Motor neuron (in vitro differentiated cells): ENCODE measurements at regions not wholly inside any gene's neighbourhood (a gene's known extent, or its start where the extent isn't known, plus 50 kb on each side); places are given as distances from the start of the nearest gene placed in this dataset.
A peak's percentile ranks its signal among the peaks of the same experiment; 100 is the strongest.

Experiments used
- ATAC-seq, 8 experiments: fragments of 200-7000 bp; cut with Tn5 transposase; replicated peaks in 6 of 8; 2 replicates each; pipeline ENCODE4 v1.8.0; 2021; ENCODE audit warnings: mild to moderate bottlenecking in 8 of 8, moderate library complexity in 8 of 8
- H3K27ac ChIP-seq, 2 donors: fragments of 250-450 bp; sonication (Bioruptor Pico); 2 replicates each; pipeline ENCODE4 v1.9.0; 2021; ENCODE audit warnings: antibody characterized with exemption in 2 of 2, mild to moderate bottlenecking in 2 of 2, moderate library complexity in 1 of 2
- H3K4me1 ChIP-seq, 2 donors: fragments of 250-450 bp; sonication (Bioruptor Pico); replicated peaks in 1 of 2; 2 replicates each; pipeline ENCODE4 v1.6.1; 2021; ENCODE audit warnings: antibody characterized with exemption in 2 of 2, mild to moderate bottlenecking in 2 of 2, moderate library complexity in 1 of 2
- H3K4me3 ChIP-seq, 5 donors: fragments of 250-450 bp; sonication (Bioruptor Pico); 2 replicates each; pipeline ENCODE4 v1.9.0; 2021; ENCODE audit warnings: antibody characterized with exemption in 5 of 5, mild to moderate bottlenecking in 5 of 5, moderate library complexity in 4 of 5
- WGBS, 10 experiments: fragments of 450-650 bp; shearing (Covaris generic); methylation state at CpG; one replicate each; pipeline ENCODE4 v1.0.0; 2022; 5-methylcytosine and 5-hydroxymethylcytosine counted together
- in situ Hi-C, 9 experiments: fragments of 400-800 bp; cut with MboI; loops; one replicate each; pipeline ENCODE4 v1.15.0; 2021; ENCODE audit warnings: low sequenced_read_pairs in 9 of 9, low pct_unique_long_range_greater_than_20kb in 2 of 9; ENCODE audit not compliant: unreplicated experiment in 9 of 9

DNA sequence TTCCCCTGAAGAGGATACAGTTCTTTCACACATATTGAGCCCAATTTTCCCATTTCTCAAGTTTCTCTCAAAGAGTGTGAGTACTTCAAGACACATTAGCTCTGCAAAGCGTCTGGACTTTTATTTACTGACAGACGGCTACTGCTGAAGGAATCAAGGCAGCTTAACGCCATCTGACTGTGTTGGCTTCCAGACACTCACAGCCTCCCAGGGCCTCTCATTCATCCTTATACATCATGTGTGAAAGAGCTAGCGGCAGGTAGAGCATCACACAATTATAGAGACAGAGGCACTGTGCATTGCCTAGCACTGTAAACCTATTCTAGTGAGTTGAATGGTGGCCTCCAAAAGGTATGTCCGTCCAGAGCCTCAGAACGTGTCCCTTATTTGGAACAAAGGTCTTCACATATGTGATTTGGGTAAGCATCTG is 284.1 kb upstream of the STT3B start:
- peak in 1 of 8 experiments; percentile 26 for ATAC-seq
- no peak overlapping the region for H3K4me3 ChIP-seq
- in situ Hi-C loops = no loop called here
- WGBS, 10 experiments = 60 to 100% (median 75%) methylated on average over 1 to 6 of the region's 6 CpGs; no CpG with 5 or more reads in 2 of the 10 experiments
- H3K27ac ChIP-seq = no peak overlapping the region
- peaks cover 0 to 4% of the 10 kb centered on the region in 2 donors for H3K4me1 ChIP-seq

- H3K4me1 ChIP-seq = peaks cover 0 to 7% of the 10 kb centered on the region in 2 donors
- H3K27ac ChIP-seq = no peak overlapping the region
- H3K4me3 ChIP-seq = no peak overlapping the region
- in situ Hi-C loops = no loop called here
- no peak for ATAC-seq
Measured at GRCh38 chr3:31249545-31249944, 283.2 kb upstream of the STT3B start.

- Histone ChIP-seq H3K4me1 (peaks cover 0 to 7% of the 10 kb centered on the region in 2 donors), H3K27ac (no peak overlapping the region), H3K4me3 (no peak overlapping the region)
- 86 to 100% (median 100%) methylated on average over 1 of the region's 1 CpG; no CpG with 5 or more reads in 3 of the 10 experiments for WGBS, 10 experiments
- in situ Hi-C loops = no loop called here
- peak in 1 of 8 experiments; percentile 31 for ATAC-seq
Measured at GRCh38 chr3:31250116-31250777, 282.5 kb upstream of the STT3B start.

GRCh38 chr3:31251083-31251482 is 281.6 kb upstream of the STT3B start:
- WGBS, 10 experiments = 64 to 100% (median 98%) methylated on average over 1 to 3 of the region's 3 CpGs
- H3K27ac ChIP-seq = no peak overlapping the region
- peaks cover 0 to 7% of the 10 kb centered on the region in 2 donors for H3K4me1 ChIP-seq
- no peak overlapping the region for H3K4me3 ChIP-seq
- ATAC-seq = no peak
- in situ Hi-C loops = no loop called here

DNA sequence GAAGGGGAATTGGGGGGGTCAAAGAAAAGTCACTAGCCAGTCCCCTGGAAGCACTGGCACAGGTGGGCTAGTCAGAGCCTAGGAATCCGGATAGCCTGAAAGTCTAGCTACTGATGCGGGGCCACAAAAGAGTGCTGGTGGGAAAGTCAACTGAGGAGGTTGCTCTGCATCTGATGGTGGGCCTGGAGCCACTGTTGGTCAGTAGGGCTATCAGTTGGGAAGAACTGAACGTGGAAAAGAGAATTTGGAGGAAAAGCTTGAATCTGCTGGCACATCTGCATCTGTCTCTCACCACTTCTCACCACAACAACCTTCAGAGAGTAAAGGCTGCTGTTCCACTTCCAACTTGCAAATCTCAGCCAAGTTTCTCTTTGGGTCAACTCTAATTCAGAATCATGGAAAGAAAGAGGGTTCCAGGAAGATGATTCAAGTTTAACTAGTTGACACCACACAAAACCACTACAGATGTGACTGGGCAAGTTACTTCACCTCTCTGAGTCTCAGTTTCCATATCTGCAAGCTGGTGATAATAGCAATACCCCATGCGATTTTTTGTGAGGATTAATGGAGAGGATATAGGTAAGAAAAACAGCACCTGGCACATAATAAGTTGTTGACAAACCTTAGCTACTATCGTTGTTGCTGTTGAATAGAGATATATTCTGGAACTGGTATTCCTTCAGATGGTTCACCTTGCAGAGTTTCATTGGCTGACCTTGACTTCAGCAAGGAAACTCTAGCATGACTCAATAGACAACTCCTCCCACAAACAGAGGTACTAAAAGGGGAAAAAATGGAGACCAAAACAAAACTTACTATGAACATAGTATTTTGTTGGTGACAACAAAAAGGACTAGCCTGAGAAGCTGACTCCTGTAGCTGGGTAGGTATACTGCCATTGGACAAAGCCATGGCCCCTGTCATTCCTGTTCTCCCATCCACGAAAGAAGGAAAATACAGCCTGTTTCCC is 280.2 kb upstream of the STT3B start:
- Histone ChIP-seq H3K4me3 (no peak overlapping the region), H3K27ac (no peak overlapping the region), H3K4me1 (peaks cover 0 to 7% of the 10 kb centered on the region in 2 donors)
- WGBS, 10 experiments = 19 to 100% (median 84%) methylated on average over 1 to 6 of the region's 6 CpGs; no CpG with 5 or more reads in 1 of the 10 experiments
- ATAC-seq = no peak
- in situ Hi-C loops = no loop called here

DNA sequence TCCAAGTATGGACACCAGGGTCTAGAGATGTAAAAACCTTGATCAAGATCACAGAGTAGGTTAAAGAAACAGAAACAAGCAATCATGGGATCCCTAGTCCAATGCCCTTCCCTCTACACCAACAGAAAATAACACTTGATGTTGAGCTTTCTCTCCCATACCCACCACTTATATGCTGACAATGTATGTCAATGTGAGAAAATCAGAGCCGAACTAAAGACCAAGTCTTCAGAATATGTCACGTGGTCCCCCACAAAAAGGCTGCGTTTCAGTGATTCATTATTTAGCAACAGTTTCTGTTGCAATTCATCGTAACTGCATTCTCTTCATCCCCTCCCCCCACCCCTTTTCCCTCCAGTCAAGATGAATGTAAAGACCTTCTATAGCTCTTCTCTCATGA is 278.9 kb upstream of the STT3B start:
- WGBS, 10 experiments = 73 to 100% (median 87%) methylated on average over 1 to 4 of the region's 4 CpGs; no CpG with 5 or more reads in 5 of the 10 experiments
- Histone ChIP-seq H3K4me3 (no peak overlapping the region), H3K4me1 (peaks cover 0 to 3% of the 10 kb centered on the region in 2 donors), H3K27ac (no peak overlapping the region)
- ATAC-seq = peak in 1 of 8 experiments; percentile 21
- in situ Hi-C loops = no loop called here

- 0 to 100% (median 98%) methylated on average over 1 to 3 of the region's 3 CpGs; no CpG with 5 or more reads in 4 of the 10 experiments for WGBS, 10 experiments
- in situ Hi-C loops = no loop called here
Measured at GRCh38 chr3:31254483-31254882, 278.2 kb upstream of the STT3B start.

DNA sequence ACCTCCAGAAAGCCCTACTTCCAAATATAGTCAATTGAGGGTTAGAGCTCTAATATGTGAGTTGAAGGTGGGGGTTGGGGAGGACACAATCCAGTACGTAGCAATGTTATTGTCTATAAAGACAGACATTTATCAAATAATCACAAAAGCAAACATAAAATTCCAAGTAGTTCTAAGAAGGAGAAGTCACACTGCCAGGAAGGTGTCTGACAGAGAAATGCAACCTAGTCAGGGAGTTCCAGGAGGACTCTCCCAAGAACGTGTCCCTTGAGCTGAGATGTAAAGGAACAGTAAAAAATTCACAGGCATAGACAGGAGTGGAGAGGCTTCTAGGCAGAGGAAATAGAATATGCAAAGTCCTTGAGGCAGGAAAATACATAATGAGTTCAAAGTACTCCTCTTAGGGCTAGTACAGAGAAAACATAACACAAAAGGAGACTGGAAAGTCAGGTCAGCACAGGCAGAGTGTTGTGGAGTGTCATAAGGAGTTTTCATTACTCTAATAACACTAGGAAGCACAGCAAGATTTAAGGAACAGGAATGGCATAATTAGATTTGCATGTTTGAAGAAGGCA is 277.6 kb upstream of the STT3B start:
- WGBS, 10 experiments = 0 to 90% (median 57%) methylated on average over 1 to 2 of the region's 2 CpGs; no CpG with 5 or more reads in 1 of the 10 experiments
- Histone ChIP-seq H3K27ac (no peak overlapping the region), H3K4me1 (peaks cover 0 to 3% of the 10 kb centered on the region in 2 donors), H3K4me3 (no peak overlapping the region)
- in situ Hi-C loops = no loop called here
- peak in 3 of 8 experiments; percentile 98 to 99 (median 98) for ATAC-seq

More at GRCh38 chr3:31254483-31254882, 278.2 kb upstream of the STT3B start:
- no peak for ATAC-seq
- H3K27ac ChIP-seq = no peak overlapping the region
- H3K4me1 ChIP-seq = peaks cover 0 to 3% of the 10 kb centered on the region in 2 donors
- no peak overlapping the region for H3K4me3 ChIP-seq

- in situ Hi-C loops = no loop called here
- H3K4me3 ChIP-seq = no peak overlapping the region
- ATAC-seq = no peak
- no peak overlapping the region for H3K27ac ChIP-seq
- H3K4me1 ChIP-seq = no peaks in the 10 kb centered on the region
- WGBS, 10 experiments = 0 to 78% (median 59%) methylated on average over 1 to 2 of the region's 2 CpGs; no CpG with 5 or more reads in 4 of the 10 experiments
Measured at GRCh38 chr3:31262201-31262600, 270.5 kb upstream of the STT3B start.

- in situ Hi-C loops = no loop called here
- no peak overlapping the region for H3K4me3 ChIP-seq
- no peak overlapping the region for H3K27ac ChIP-seq
- ATAC-seq = no peak
- WGBS, 10 experiments = 0 to 71% (median 26%) methylated on average over 1 of the region's 1 CpG; no CpG with 5 or more reads in 4 of the 10 experiments
- H3K4me1 ChIP-seq = peaks cover 0 to 3% of the 10 kb centered on the region in 2 donors
Measured at GRCh38 chr3:31263897-31264296, 268.8 kb upstream of the STT3B start.

DNA sequence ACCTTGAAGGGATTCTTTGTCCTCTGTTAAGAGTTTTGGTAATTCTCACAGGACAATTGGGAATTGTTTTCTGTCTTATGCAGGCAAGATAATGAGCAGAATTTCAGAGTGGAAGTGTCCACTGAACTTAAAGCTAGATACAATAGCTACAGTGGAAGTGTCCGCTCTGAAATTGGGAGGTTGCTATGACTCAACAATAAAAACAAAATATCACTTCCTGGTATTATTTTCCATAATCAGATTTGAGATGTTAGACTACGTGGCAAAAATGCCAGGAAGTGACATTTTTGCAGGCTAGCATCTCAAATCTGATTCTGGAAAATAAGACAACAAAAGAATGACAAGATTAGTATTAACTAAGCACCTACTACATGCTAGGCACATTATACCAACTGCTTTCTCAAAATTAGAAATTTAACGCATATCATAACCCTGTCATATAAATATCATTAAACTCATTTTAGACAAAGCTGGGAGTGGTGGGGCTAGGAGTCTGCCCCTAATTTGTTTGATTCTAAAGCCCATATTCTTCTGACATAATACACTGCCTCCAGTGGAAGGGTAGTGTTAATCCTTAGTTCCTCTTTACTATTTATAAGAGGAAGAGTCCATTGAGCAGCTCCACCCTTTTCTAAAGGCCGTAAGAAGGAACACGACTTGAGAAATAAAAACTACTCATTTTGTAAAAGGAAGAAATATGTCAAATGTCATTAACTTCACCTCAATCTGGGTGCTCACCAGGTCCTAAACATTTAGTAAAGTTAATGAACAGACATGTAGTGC is 266.9 kb upstream of the STT3B start:
- no peak for ATAC-seq
- WGBS, 10 experiments = 73 to 100% (median 94%) methylated on average over 1 to 5 of the region's 5 CpGs; no CpG with 5 or more reads in 1 of the 10 experiments
- Histone ChIP-seq H3K27ac (no peak overlapping the region), H3K4me3 (no peak overlapping the region), H3K4me1 (peaks cover 0 to 3% of the 10 kb centered on the region in 2 donors)
- in situ Hi-C loops = no loop called here

DNA sequence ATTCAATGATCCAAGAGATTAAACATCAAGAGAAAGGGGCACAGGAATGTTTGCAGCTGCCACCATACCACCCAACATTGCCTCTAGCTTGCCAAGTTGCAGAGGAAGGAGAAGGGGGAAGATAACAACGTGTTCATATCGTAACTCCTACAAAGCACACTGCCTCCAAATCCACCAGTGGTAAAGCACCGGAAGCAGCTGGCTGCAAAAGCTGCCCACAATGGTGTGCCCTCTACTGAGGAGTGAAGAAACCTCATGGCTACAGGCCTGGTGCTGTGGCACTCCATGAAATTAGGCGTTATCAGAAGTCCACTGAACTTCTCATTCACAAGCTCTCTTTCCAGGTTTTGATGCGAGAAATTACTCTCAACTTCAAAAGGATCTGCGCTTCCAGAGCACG is 263.9 kb upstream of the STT3B start:
- WGBS, 10 experiments = 60 to 100% (median 91%) methylated on average over 1 to 5 of the region's 7 CpGs; no CpG with 5 or more reads in 3 of the 10 experiments
- H3K4me1 ChIP-seq = peaks cover 0 to 3% of the 10 kb centered on the region in 2 donors
- H3K4me3 ChIP-seq = no peak overlapping the region
- in situ Hi-C loops = no loop called here
- H3K27ac ChIP-seq = no peak overlapping the region
- ATAC-seq = no peak
